Dedifferentiated amniotic fluid mesenchymal stem cell (primary cell): ENCODE measurements at regions not wholly inside any gene's neighbourhood (a gene's known extent, or its start where the extent isn't known, plus 50 kb on each side); places are given as distances from the start of the nearest gene placed in this dataset.
"Not testable (repeated sequence)": the region's sequence is repeated elsewhere in the genome, so short reads cannot be mapped to it uniquely, and the experiment has no call there.

Source experiments
- DNase-seq: peaks from one replicate; pipeline ENCODE4 v3.0.0-alpha.2; 2016; ENCODE audit errors: extremely low spot score

- DNase-seq: no peak
These were observed 173.5 kb downstream of the LMBRD1 start for GRCh38 chr6:69623357-69623756.

- no peak for DNase-seq
These were observed 173.9 kb downstream of the LMBRD1 start for GRCh38 chr6:69622924-69623323.

- DNase-seq: no peak
These were observed 174.6 kb downstream of the LMBRD1 start for GRCh38 chr6:69622230-69622629.

GRCh38 chr6:69617163-69617562, 179.6 kb downstream of the LMBRD1 start:
- DNase-seq: no peak

GRCh38 chr6:69609836-69610472, 186.9 kb downstream of the LMBRD1 start:
- no peak for DNase-seq

GRCh38 chr6:69601132-69601531, 195.7 kb downstream of the LMBRD1 start:
- no peak for DNase-seq

- no peak for DNase-seq
These were observed 202.4 kb downstream of the LMBRD1 start for GRCh38 chr6:69594405-69594804.

GRCh38 chr6:69593706-69594105, 203.1 kb downstream of the LMBRD1 start:
- DNase-seq: peak; percentile 36

- DNase-seq: no peak
These were observed 207.2 kb downstream of the LMBRD1 start for GRCh38 chr6:69589626-69590025.

- no peak for DNase-seq
These were observed 211.7 kb downstream of the LMBRD1 start for GRCh38 chr6:69584913-69585729.

- peak; percentile 18 for DNase-seq
These were observed 212.3 kb downstream of the LMBRD1 start for GRCh38 chr6:69584536-69584912.

- DNase-seq: no peak
These were observed 215.2 kb downstream of the LMBRD1 start for GRCh38 chr6:69581581-69581980.

GRCh38 chr6:69580706-69581105, 216.1 kb downstream of the LMBRD1 start:
- no peak for DNase-seq

- peak; percentile 39 for DNase-seq
These were observed 218.4 kb downstream of the LMBRD1 start for GRCh38 chr6:69578361-69578890.

- DNase-seq: no peak
These were observed 225.6 kb downstream of the LMBRD1 start for GRCh38 chr6:69571234-69571633.

GRCh38 chr6:69570106-69570505, 226.7 kb downstream of the LMBRD1 start:
- DNase-seq: peak; percentile 45

- DNase-seq: not testable (repeated sequence)
These were observed 236.2 kb downstream of the LMBRD1 start for GRCh38 chr6:69560597-69560996.

- no peak for DNase-seq
These were observed 241.6 kb downstream of the LMBRD1 start for GRCh38 chr6:69555088-69555638.

GRCh38 chr6:69542494-69542893, 254.3 kb downstream of the LMBRD1 start:
- no peak for DNase-seq

- DNase-seq: no peak
These were observed 268.8 kb downstream of the LMBRD1 start for GRCh38 chr6:69527921-69528476.

- DNase-seq: not testable (repeated sequence)
These were observed 281.3 kb downstream of the LMBRD1 start for GRCh38 chr6:69515480-69515879.

GRCh38 chr6:69494595-69494994, 302.2 kb downstream of the LMBRD1 start:
- DNase-seq: no peak
